HEK293 (cell line): ENCODE measurements at regions not wholly inside any gene's neighbourhood (a gene's known extent, or its start where the extent isn't known, plus 50 kb on each side); places are given as distances from the start of the nearest gene placed in this dataset.

ENCODE experiments used
- CTCF ChIA-PET: fragments of 350-600 bp; formaldehyde crosslinking; extraction: SDS; loops from one replicate; lab custom pipeline; 2021; ENCODE audit warnings: antibody characterized with exemption; lab: Yijun Ruan, JAX
- POLR2A ChIA-PET: fragments of 300-600 bp; formaldehyde crosslinking; extraction: SDS; loops from one replicate; lab custom pipeline; 2020; ENCODE audit warnings: antibody characterized with exemption, inconsistent platforms; lab: Yijun Ruan, JAX
- H3K27ac ChIP-seq: fragments of 200-500 bp; sonication (Bioruptor generic); 2 replicates; pipeline ENCODE4 v1.5.1; 2014; ENCODE audit warnings: low read depth, low read length, control low read depth, inconsistent platforms; ENCODE audit errors: extremely low read depth
- H3K36me3 ChIP-seq, 2 experiments: fragments of 200-500 bp in 1 of 2; sonication (Bioruptor generic) in 1 of 2; 1 replicate in 1 of 2; 2 replicates in 1 of 2; pipeline ENCODE4 v1.5.1; 2014 to 2017; ENCODE audit warnings: inconsistent platforms in 2 of 2, low read length in 2 of 2; ENCODE audit not compliant: control insufficient read depth in 2 of 2, insufficient read depth in 1 of 2
- H3K4me1 ChIP-seq: fragments of 200-500 bp; sonication (Bioruptor generic); 2 replicates; pipeline ENCODE4 v1.5.1; 2014; ENCODE audit warnings: mild to moderate bottlenecking, low read length, inconsistent platforms; ENCODE audit not compliant: control insufficient read depth, insufficient read depth
- H3K4me3 ChIP-seq: 2 replicates; pipeline ENCODE4 v1.5.1; 2011; ENCODE audit warnings: low read depth, mild to moderate bottlenecking, control low read depth, low read length, moderate library complexity
- H3K9me3 ChIP-seq: fragments of 200-500 bp; sonication (Bioruptor generic); 2 replicates; pipeline ENCODE4 v1.5.1; 2014; ENCODE audit warnings: low read depth, low read length, inconsistent platforms; ENCODE audit not compliant: control insufficient read depth, insufficient read depth
- BCL6B ChIP-seq: fragments of 450-650 bp; formaldehyde crosslinking; IDR thresholded peaks from 2 replicates; pipeline ENCODE4 v1.5.1; 2017; ENCODE audit warnings: missing biosample characterization, missing genetic modification characterization
- KLF10 ChIP-seq: fragments of 450-650 bp; IDR thresholded peaks from 2 replicates; pipeline ENCODE4 v1.5.1; 2018; ENCODE audit warnings: missing biosample characterization, mild to moderate bottlenecking, missing genetic modification characterization
- KLF7 ChIP-seq: fragments of 450-650 bp; formaldehyde crosslinking; IDR thresholded peaks from 2 replicates; pipeline ENCODE4 v1.5.1; 2016; ENCODE audit warnings: missing biosample characterization, missing genetic modification characterization, borderline replicate concordance
- MZF1 ChIP-seq: fragments of 450-650 bp; formaldehyde crosslinking; IDR thresholded peaks from 2 replicates; pipeline ENCODE4 v1.5.1; 2017; ENCODE audit warnings: missing biosample characterization, missing genetic modification characterization, borderline replicate concordance
- SP2 ChIP-seq: fragments of 450-650 bp; formaldehyde crosslinking; IDR thresholded peaks from 2 replicates; pipeline ENCODE4 v1.5.1; 2016; ENCODE audit warnings: missing biosample characterization, missing genetic modification characterization
- ZBTB1 ChIP-seq: fragments of 450-650 bp; formaldehyde crosslinking; IDR thresholded peaks from 2 replicates; pipeline ENCODE4 v1.5.1; 2016; ENCODE audit warnings: missing biosample characterization, missing genetic modification characterization
- ZBTB20 ChIP-seq: fragments of 450-650 bp; formaldehyde crosslinking; IDR thresholded peaks from 2 replicates; pipeline ENCODE4 v1.5.1; 2016; ENCODE audit warnings: missing biosample characterization, missing genetic modification characterization
- ZBTB48 ChIP-seq: fragments of 450-650 bp; formaldehyde crosslinking; IDR thresholded peaks from 2 replicates; pipeline ENCODE4 v1.5.1; 2016; ENCODE audit warnings: missing biosample characterization, missing genetic modification characterization
- ZIC2 ChIP-seq: fragments of 450-650 bp; formaldehyde crosslinking; IDR thresholded peaks from 2 replicates; pipeline ENCODE4 v1.5.1; 2016; ENCODE audit warnings: missing biosample characterization, missing genetic modification characterization
- ZNF138 ChIP-seq: fragments of 450-650 bp; formaldehyde crosslinking; IDR thresholded peaks from 2 replicates; pipeline ENCODE4 v1.5.1; 2016; ENCODE audit warnings: missing biosample characterization, missing genetic modification characterization, borderline replicate concordance
- ZNF16 ChIP-seq: fragments of 450-650 bp; formaldehyde crosslinking; IDR thresholded peaks from 2 replicates; pipeline ENCODE4 v1.5.1; 2016; ENCODE audit warnings: low read depth, missing biosample characterization, missing genetic modification characterization
- ZNF202 ChIP-seq: fragments of 450-650 bp; formaldehyde crosslinking; IDR thresholded peaks from 2 replicates; pipeline ENCODE4 v1.5.1; 2016; ENCODE audit warnings: missing biosample characterization, missing genetic modification characterization, borderline replicate concordance
- ZNF26 ChIP-seq: fragments of 450-650 bp; formaldehyde crosslinking; IDR thresholded peaks from 2 replicates; pipeline ENCODE4 v1.5.1; 2016; ENCODE audit warnings: missing biosample characterization, missing genetic modification characterization
- ZNF354C ChIP-seq: fragments of 450-650 bp; formaldehyde crosslinking; IDR thresholded peaks from 2 replicates; pipeline ENCODE4 v1.5.1; 2016; ENCODE audit warnings: missing biosample characterization, missing genetic modification characterization, low read depth, borderline replicate concordance
- ZNF394 ChIP-seq: fragments of 450-650 bp; formaldehyde crosslinking; IDR thresholded peaks from 2 replicates; pipeline ENCODE4 v1.5.1; 2016; ENCODE audit warnings: missing biosample characterization, missing genetic modification characterization, mild to moderate bottlenecking, moderate library complexity, borderline replicate concordance
- ZNF529 ChIP-seq: fragments of 450-650 bp; formaldehyde crosslinking; IDR thresholded peaks from 2 replicates; pipeline ENCODE4 v1.5.1; 2017; ENCODE audit warnings: missing genetic modification characterization, missing biosample characterization; ENCODE audit not compliant: insufficient replicate concordance
- ZNF560 ChIP-seq: fragments of 450-650 bp; formaldehyde crosslinking; IDR thresholded peaks from 2 replicates; pipeline ENCODE4 v1.5.1; 2017; ENCODE audit warnings: missing biosample characterization, missing genetic modification characterization, borderline replicate concordance
- ZNF571 ChIP-seq: fragments of 450-650 bp; formaldehyde crosslinking; IDR thresholded peaks from 2 replicates; pipeline ENCODE4 v1.5.0; 2017; ENCODE audit warnings: missing biosample characterization, missing genetic modification characterization
- ZNF600 ChIP-seq: fragments of 450-650 bp; formaldehyde crosslinking; IDR thresholded peaks from 2 replicates; pipeline ENCODE4 v1.5.1; 2016; ENCODE audit warnings: missing biosample characterization, missing genetic modification characterization
- ZNF639 ChIP-seq: fragments of 450-650 bp; formaldehyde crosslinking; IDR thresholded peaks from 2 replicates; pipeline ENCODE4 v1.5.1; 2016; ENCODE audit warnings: missing biosample characterization, missing genetic modification characterization
- ZNF677 ChIP-seq: fragments of 450-650 bp; IDR thresholded peaks from 2 replicates; pipeline ENCODE4 v1.5.0; 2018; ENCODE audit warnings: missing biosample characterization, mild to moderate bottlenecking, missing genetic modification characterization, moderate library complexity
- ZNF791 ChIP-seq: fragments of 450-650 bp; formaldehyde crosslinking; IDR thresholded peaks from 2 replicates; pipeline ENCODE4 v1.5.1; 2016; ENCODE audit warnings: missing biosample characterization, missing genetic modification characterization
- TF ChIP-seq, protein P1 (sequence below): fragments of 450-650 bp; formaldehyde crosslinking; IDR thresholded peaks from 2 replicates; pipeline ENCODE4 v1.5.1; 2016; ENCODE audit warnings: missing biosample characterization, missing genetic modification characterization
- TF ChIP-seq, protein P2 (sequence below): fragments of 450-650 bp; formaldehyde crosslinking; IDR thresholded peaks from 2 replicates; pipeline ENCODE4 v1.5.1; 2016; ENCODE audit warnings: missing biosample characterization, missing genetic modification characterization
- TF ChIP-seq, protein P3 (sequence below): fragments of 450-650 bp; formaldehyde crosslinking; IDR thresholded peaks from 2 replicates; pipeline ENCODE4 v1.5.1; 2017; ENCODE audit warnings: missing biosample characterization, missing genetic modification characterization
- TF ChIP-seq, protein P4 (sequence below): fragments of 450-650 bp; formaldehyde crosslinking; IDR thresholded peaks from 2 replicates; pipeline ENCODE4 v1.5.1; 2016; ENCODE audit warnings: missing biosample characterization, missing genetic modification characterization

DNA sequence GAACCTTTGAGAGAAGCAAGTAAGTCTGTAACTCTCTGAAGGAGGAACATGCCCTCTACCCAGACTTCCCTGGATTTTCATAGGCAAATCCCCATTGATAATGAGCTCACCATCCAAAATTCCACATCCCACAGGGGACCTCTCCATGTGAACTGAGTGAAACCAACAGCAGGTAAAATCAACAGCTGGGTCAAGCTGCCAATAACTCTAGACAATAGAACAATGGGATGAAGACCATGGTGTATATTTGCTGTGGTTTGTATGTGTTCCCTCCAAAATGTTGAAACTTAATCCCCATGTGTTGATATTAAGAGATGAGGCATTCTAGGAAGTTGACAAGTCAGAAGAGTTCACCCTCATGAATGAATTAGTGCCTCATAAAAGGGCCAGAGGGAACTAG, 110.2 kb upstream of the MYO10 start:
- H3K27ac ChIP-seq, result no peak overlapping the region
- H3K9me3 ChIP-seq, result no peaks in the 10 kb centered on the region
- TF ChIP-seq ZNF639 (tag by site-specific recombination) (no peak), ZNF571 (no peak), SP2 (tag by site-specific recombination) (no peak), BCL6B (tag by site-specific recombination) (peak; percentile 75), MZF1 (tag by site-specific recombination) (peak; percentile 82), ZNF138 (tag by site-specific recombination) (no peak), KLF10 (no peak), ZNF16 (tag by site-specific recombination) (no peak), ZNF394 (tag by site-specific recombination) (no peak), ZBTB1 (tag by site-specific recombination) (no peak), ZBTB20 (tag by site-specific recombination) (no peak), ZBTB48 (tag by site-specific recombination) (no peak), ZNF600 (tag by site-specific recombination) (no peak), ZNF529 (tag by site-specific recombination) (no peak), ZNF202 (tag by site-specific recombination) (no peak), KLF7 (tag by site-specific recombination) (no peak), ZIC2 (tag by site-specific recombination) (no peak), ZNF560 (tag by site-specific recombination) (no peak), ZNF677 (tag by site-specific recombination) (no peak), ZNF354C (tag by site-specific recombination) (no peak), ZNF26 (tag by site-specific recombination) (no peak), ZNF791 (no peak)
- TF ChIP-seq, protein P1, sequence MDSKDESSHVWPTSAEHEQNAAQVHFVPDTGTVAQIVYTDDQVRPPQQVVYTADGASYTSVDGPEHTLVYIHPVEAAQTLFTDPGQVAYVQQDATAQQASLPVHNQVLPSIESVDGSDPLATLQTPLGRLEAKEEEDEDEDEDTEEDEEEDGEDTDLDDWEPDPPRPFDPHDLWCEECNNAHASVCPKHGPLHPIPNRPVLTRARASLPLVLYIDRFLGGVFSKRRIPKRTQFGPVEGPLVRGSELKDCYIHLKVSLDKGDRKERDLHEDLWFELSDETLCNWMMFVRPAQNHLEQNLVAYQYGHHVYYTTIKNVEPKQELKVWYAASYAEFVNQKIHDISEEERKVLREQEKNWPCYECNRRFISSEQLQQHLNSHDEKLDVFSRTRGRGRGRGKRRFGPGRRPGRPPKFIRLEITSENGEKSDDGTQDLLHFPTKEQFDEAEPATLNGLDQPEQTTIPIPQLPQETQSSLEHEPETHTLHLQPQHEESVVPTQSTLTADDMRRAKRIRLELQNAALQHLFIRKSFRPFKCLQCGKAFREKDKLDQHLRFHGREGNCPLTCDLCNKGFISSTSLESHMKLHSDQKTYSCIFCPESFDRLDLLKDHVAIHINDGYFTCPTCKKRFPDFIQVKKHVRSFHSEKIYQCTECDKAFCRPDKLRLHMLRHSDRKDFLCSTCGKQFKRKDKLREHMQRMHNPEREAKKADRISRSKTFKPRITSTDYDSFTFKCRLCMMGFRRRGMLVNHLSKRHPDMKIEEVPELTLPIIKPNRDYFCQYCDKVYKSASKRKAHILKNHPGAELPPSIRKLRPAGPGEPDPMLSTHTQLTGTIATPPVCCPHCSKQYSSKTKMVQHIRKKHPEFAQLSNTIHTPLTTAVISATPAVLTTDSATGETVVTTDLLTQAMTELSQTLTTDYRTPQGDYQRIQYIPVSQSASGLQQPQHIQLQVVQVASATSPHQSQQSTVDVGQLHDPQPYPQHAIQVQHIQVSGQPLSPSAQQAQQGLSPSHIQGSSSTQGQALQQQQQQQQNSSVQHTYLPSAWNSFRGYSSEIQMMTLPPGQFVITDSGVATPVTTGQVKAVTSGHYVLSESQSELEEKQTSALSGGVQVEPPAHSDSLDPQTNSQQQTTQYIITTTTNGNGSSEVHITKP (tag by site-specific recombination), result 0 out of 2 replicates have a peak, but pooled peaks have one; percentile 64
- TF ChIP-seq, protein P2, sequence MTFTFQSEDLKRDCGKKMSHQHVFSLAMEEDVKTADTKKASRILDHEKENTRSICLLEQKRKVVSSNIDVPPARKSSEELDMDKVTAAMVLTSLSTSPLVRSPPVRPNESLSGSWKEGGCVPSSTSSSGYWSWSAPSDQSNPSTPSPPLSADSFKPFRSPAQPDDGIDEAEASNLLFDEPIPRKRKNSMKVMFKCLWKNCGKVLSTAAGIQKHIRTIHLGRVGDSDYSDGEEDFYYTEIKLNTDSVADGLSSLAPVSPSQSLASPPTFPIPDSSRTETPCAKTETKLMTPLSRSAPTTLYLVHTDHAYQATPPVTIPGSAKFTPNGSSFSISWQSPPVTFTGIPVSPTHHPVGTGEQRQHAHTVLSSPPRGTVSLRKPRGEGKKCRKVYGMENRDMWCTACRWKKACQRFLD (tag by site-specific recombination), result no peak
- TF ChIP-seq, protein P3, sequence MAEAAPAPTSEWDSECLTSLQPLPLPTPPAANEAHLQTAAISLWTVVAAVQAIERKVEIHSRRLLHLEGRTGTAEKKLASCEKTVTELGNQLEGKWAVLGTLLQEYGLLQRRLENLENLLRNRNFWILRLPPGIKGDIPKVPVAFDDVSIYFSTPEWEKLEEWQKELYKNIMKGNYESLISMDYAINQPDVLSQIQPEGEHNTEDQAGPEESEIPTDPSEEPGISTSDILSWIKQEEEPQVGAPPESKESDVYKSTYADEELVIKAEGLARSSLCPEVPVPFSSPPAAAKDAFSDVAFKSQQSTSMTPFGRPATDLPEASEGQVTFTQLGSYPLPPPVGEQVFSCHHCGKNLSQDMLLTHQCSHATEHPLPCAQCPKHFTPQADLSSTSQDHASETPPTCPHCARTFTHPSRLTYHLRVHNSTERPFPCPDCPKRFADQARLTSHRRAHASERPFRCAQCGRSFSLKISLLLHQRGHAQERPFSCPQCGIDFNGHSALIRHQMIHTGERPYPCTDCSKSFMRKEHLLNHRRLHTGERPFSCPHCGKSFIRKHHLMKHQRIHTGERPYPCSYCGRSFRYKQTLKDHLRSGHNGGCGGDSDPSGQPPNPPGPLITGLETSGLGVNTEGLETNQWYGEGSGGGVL, result no peak
- TF ChIP-seq, protein P4, sequence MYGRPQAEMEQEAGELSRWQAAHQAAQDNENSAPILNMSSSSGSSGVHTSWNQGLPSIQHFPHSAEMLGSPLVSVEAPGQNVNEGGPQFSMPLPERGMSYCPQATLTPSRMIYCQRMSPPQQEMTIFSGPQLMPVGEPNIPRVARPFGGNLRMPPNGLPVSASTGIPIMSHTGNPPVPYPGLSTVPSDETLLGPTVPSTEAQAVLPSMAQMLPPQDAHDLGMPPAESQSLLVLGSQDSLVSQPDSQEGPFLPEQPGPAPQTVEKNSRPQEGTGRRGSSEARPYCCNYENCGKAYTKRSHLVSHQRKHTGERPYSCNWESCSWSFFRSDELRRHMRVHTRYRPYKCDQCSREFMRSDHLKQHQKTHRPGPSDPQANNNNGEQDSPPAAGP (tag by site-specific recombination), result no peak
- CTCF ChIA-PET, result interaction anchor here (0.6 to 1.3 kb wide), 2 partner anchors 86 to 201 kb away, joined by 3 to 5 read pairs; no protein-coding TSS in a partner anchor
- no peaks in the 10 kb centered on the region for H3K4me1 ChIP-seq
- H3K4me3 ChIP-seq, result no peak overlapping the region
- H3K36me3 ChIP-seq, result no peaks in the 10 kb centered on the region
- POLR2A ChIA-PET, result no interaction called here
